ENCODE measurements at regions not wholly inside any gene's neighbourhood (a gene's known extent, or its start where the extent isn't known, plus 50 kb on each side); places are given as distances from the start of the nearest gene placed in this dataset.

DNA sequence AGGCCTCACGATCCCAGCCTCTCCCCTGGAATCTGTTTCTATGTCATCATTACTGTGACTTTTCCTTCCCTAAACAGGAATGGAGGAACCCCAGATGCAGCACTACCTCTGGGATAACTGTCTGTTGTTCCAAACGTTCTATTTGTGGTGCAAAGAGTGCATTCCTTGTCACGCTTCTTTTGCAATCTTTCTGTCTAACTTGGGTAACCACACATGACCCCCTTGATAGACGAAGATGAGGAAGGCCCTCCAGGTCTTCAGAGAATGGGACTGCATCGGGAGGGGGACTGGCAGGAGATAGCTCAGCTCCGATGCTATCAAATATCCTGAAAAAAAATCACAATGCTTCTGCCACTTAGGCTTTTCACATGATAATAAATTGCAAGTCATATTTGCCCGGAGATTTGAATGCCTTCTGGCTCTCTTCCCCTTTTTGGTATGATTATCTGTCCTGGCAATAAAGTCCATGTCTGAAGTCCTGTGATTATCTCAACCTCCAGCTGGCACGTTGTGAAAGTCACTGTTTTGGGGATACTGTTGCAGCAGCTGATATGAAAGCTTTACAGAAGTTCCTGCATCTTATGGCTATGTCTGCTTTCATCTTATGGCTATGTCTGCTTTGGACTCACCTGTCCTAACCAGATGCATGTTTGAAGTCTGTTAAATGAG is 148.7 kb upstream of the LMO4 start:
- Mint-ChIP-seq H3K4me3 (ENCODE audit: low read depth) (no peak overlapping the region), H3K9me3 (no peaks in the 10 kb centered on the region), H3K36me3 (ENCODE audit: low read depth) (no peaks in the 10 kb centered on the region), H3K27ac (no peak overlapping the region), H3K4me1 (ENCODE audit: low read depth) (no peaks in the 10 kb centered on the region), H3K27me3 (ENCODE audit: low read depth) (peaks cover 37% of the 10 kb centered on the region)
- intact Hi-C loops (cut with micrococcal nuclease): no loop called here
- DNase-seq (ENCODE audit: low spot score): no peak

DNA sequence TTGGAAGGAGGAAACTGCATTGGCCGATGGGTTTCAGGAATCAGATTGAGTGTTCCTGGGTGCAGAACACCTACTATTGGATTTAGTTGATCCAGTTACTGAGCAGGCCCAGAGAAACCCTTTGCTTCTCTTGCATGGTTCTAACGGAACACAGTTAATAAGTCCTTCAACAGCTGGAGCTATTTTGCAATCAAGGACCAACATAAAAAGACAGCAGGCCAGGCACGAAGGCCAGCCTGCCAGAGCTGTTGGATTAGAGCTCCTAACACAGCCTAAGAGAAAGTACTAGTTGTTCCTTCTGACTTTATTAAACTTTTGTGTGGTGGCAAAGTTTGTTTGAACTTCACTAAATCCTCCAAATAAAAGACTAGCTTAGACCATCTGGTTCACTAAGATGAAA is 148.0 kb upstream of the LMO4 start:
- H3K27me3 Mint-ChIP-seq (ENCODE audit: low read depth): peaks cover 38% of the 10 kb centered on the region
- intact Hi-C loops (cut with micrococcal nuclease): no loop called here
- H3K4me3 Mint-ChIP-seq (ENCODE audit: low read depth): no peak overlapping the region
- H3K9me3 Mint-ChIP-seq: no peaks in the 10 kb centered on the region
- H3K36me3 Mint-ChIP-seq (ENCODE audit: low read depth): no peaks in the 10 kb centered on the region
- no peaks in the 10 kb centered on the region for H3K4me1 Mint-ChIP-seq (ENCODE audit: low read depth)
- no peak for DNase-seq (ENCODE audit: low spot score)
- no peak overlapping the region for H3K27ac Mint-ChIP-seq

DNA sequence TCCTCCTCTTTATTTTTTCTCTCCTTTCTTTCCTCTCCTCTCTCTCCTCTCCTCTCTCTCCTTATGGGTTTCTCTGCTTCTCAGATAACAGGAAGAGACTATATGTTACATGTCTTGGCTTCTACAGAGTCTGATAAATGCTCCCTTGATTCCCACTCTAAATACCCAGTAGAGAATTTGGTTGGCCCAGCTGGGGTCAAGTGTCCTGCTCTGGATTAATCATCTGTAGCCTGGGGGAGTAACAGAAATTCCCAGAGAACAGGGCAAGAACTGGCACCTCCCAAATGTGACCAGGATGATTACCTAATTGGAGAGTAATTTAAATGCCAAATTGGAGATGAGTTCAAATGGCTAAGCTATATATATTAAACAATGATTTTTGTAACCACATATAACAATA is 146.1 kb upstream of the LMO4 start:
- H3K36me3 Mint-ChIP-seq (ENCODE audit: low read depth): no peaks in the 10 kb centered on the region
- no peak for DNase-seq (ENCODE audit: low spot score)
- peaks cover 38% of the 10 kb centered on the region for H3K27me3 Mint-ChIP-seq (ENCODE audit: low read depth)
- no peak overlapping the region for H3K4me3 Mint-ChIP-seq (ENCODE audit: low read depth)
- intact Hi-C loops (cut with micrococcal nuclease): no loop called here
- no peaks in the 10 kb centered on the region for H3K4me1 Mint-ChIP-seq (ENCODE audit: low read depth)
- no peak overlapping the region for H3K27ac Mint-ChIP-seq
- H3K9me3 Mint-ChIP-seq: no peaks in the 10 kb centered on the region

DNA sequence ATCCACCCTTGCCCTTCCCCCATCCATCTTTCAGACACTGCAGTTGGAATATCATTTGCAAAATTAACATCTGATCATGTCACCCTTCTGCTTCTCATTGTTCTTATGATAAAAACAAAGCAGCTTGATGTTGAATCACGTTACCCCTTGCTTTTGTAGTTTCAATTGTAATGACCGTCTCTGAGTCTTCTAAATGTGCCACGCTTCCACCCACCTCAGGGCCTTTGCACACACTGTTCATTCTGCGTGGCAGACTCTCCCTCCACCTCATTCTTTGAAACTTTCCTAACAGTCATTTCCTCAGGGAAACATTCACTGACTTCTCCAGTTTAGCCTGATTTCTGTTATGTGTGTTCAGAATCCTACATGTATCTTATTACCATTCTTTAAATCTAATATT is 143.6 kb upstream of the LMO4 start:
- Mint-ChIP-seq H3K9me3 (no peaks in the 10 kb centered on the region), H3K4me1 (ENCODE audit: low read depth) (no peaks in the 10 kb centered on the region), H3K4me3 (ENCODE audit: low read depth) (no peak overlapping the region), H3K27ac (no peak overlapping the region), H3K27me3 (ENCODE audit: low read depth) (peaks cover 27% of the 10 kb centered on the region), H3K36me3 (ENCODE audit: low read depth) (no peaks in the 10 kb centered on the region)
- intact Hi-C loops (cut with micrococcal nuclease): no loop called here
- DNase-seq (ENCODE audit: low spot score): no peak

DNA sequence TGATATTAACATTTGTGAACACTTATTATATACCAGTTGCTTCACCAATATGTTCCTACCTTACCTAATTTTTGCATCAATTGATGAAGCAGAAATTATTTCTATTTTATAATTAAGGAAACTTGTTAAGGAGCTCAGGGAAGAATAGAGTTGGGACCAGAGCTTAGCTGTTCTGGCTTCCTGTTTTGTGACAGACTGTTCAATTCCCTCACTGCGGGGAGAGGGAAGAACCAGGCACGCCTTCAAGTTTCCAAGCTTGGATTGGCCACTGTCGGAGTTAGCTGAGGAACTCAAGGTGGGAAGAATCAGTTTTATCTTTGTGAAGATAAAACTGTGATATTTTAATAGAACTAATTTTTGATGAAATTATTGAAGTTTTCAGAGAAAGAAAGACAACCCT is 142.3 kb upstream of the LMO4 start:
- no peak overlapping the region for H3K4me3 Mint-ChIP-seq (ENCODE audit: low read depth)
- H3K36me3 Mint-ChIP-seq (ENCODE audit: low read depth): no peaks in the 10 kb centered on the region
- H3K9me3 Mint-ChIP-seq: no peaks in the 10 kb centered on the region
- no peak for DNase-seq (ENCODE audit: low spot score)
- intact Hi-C loops (cut with micrococcal nuclease): no loop called here
- H3K27ac Mint-ChIP-seq: no peak overlapping the region
- no peaks in the 10 kb centered on the region for H3K4me1 Mint-ChIP-seq (ENCODE audit: low read depth)
- peaks cover 27% of the 10 kb centered on the region for H3K27me3 Mint-ChIP-seq (ENCODE audit: low read depth)

DNA sequence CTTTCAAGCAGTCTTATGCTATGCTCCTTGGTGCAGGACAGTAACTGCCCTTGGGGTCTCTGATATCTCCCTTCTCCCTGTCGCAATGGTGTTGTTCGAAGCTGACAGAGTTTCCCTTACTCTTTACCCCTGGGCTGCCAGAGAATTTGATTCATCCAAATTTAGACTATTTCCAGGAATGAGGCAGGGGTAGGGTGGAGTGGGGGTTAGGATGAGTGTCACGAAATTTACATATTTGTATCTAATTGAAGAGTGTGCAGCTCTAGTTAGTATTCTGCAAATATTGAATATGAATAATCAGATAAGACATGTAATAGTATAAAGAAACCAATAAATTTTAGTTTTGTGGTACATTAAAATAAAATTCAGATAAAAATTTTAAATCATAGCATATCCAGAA is 140.0 kb upstream of the LMO4 start:
- Mint-ChIP-seq H3K27me3 (ENCODE audit: low read depth) (peaks cover 22% of the 10 kb centered on the region), H3K36me3 (ENCODE audit: low read depth) (no peaks in the 10 kb centered on the region), H3K4me1 (ENCODE audit: low read depth) (no peaks in the 10 kb centered on the region), H3K27ac (no peak overlapping the region), H3K4me3 (ENCODE audit: low read depth) (no peak overlapping the region), H3K9me3 (no peaks in the 10 kb centered on the region)
- no peak for DNase-seq (ENCODE audit: low spot score)
- intact Hi-C loops (cut with micrococcal nuclease): no loop called here

DNA sequence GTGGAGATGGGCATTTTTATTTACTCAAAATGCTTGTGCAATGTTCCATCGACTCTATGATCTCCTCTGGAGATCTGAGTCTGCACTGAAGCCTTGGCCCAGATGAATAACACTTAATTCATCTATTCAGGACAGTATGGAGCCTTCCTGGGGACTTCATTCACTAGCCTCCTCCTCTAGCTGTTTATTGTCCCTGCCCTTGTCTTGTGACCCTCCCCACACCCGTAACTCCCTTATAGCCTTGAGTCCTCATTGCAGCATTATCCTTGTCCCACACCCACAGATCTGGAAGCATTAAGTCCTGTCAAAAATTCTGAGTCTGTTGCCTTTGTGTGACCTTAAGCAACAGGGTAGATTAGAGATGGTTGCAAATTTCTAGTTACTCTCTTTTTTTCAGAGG is 138.3 kb upstream of the LMO4 start:
- intact Hi-C loops (cut with micrococcal nuclease): no loop called here
- Mint-ChIP-seq H3K27ac (no peak overlapping the region), H3K4me3 (ENCODE audit: low read depth) (no peak overlapping the region), H3K4me1 (ENCODE audit: low read depth) (no peaks in the 10 kb centered on the region), H3K36me3 (ENCODE audit: low read depth) (no peaks in the 10 kb centered on the region), H3K9me3 (peaks cover 4% of the 10 kb centered on the region), H3K27me3 (ENCODE audit: low read depth) (peaks cover 23% of the 10 kb centered on the region)
- no peak for DNase-seq (ENCODE audit: low spot score)

DNA sequence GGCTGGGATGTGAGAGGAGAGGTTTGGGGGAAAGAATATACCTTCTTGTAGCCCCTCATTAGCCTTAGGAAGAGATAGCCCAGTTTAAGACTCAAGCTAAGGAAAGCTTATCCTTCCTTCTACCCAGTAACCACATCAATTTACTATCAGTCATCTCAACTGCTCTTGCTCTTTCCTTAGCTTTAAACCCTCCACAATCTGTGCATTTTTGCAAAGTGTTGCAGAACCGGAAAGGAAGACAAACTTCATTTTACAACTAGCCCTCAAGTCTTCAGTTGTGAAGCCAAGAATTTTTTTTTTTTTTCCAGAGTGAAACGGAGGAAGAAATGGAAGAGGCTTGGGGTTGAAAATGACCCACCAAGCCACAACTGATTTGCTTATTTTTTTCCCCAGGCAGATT is 137.0 kb upstream of the LMO4 start:
- Mint-ChIP-seq H3K9me3 (peaks cover 4% of the 10 kb centered on the region), H3K4me3 (ENCODE audit: low read depth) (no peak overlapping the region), H3K36me3 (ENCODE audit: low read depth) (no peaks in the 10 kb centered on the region), H3K27ac (no peak overlapping the region), H3K27me3 (ENCODE audit: low read depth) (peaks cover 23% of the 10 kb centered on the region), H3K4me1 (ENCODE audit: low read depth) (no peaks in the 10 kb centered on the region)
- intact Hi-C loops (cut with micrococcal nuclease): no loop called here
- no peak for DNase-seq (ENCODE audit: low spot score)

DNA sequence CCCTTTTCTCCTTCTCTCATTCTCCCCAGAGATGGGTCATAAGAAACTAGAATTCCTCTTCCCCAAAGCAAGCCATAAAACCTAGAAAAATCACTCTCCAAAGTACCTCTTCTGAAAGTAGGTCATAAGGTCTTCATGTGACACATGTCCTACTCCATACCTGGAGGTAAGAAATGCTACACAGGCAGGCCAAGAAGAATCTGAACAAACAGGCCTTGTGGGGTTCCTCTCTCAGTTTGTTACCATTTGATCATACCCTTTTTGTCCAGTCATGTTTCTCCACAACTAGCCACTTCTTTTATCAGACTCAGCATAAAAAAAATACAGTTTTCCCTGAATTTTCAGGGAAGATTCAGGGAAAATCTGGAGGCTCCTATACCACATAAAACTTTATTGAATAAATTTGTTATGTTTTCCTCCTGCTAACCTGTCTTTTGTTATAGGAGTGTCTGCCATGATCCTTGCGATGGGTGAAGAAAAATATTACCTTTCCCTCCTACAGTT is 134.4 kb upstream of the LMO4 start:
- H3K27ac Mint-ChIP-seq: no peak overlapping the region
- peaks cover 4% of the 10 kb centered on the region for H3K4me1 Mint-ChIP-seq (ENCODE audit: low read depth)
- no peak overlapping the region for H3K4me3 Mint-ChIP-seq (ENCODE audit: low read depth)
- peaks cover 24% of the 10 kb centered on the region for H3K27me3 Mint-ChIP-seq (ENCODE audit: low read depth)
- H3K9me3 Mint-ChIP-seq: peaks cover 4% of the 10 kb centered on the region
- H3K36me3 Mint-ChIP-seq (ENCODE audit: low read depth): no peaks in the 10 kb centered on the region
- intact Hi-C loops (cut with micrococcal nuclease): no loop called here
- DNase-seq (ENCODE audit: low spot score): no peak

DNA sequence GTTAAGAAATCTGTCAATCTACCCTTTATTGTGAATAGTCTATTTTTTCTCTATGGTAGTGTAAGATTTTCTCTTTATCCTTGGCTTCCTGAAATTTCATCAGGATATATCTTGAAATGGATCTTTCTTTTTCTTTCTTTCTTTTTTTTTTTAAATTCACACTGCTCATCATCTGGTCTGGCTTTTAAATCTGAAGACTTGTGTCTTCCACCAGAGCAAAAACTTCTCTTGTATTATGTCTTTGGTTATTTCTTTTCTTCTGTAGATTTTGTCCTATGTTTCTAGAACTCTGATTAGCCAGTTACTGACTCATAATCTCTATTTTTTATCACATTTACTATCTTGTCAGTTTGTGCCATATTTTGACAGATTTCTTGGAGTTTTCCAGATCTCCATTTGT is 133.8 kb upstream of the LMO4 start:
- intact Hi-C loops (cut with micrococcal nuclease): no loop called here
- DNase-seq (ENCODE audit: low spot score): no peak
- H3K4me3 Mint-ChIP-seq (ENCODE audit: low read depth): no peak overlapping the region
- H3K27me3 Mint-ChIP-seq (ENCODE audit: low read depth): peaks cover 27% of the 10 kb centered on the region
- H3K36me3 Mint-ChIP-seq (ENCODE audit: low read depth): no peaks in the 10 kb centered on the region
- H3K9me3 Mint-ChIP-seq: peaks cover 4% of the 10 kb centered on the region
- no peak overlapping the region for H3K27ac Mint-ChIP-seq
- H3K4me1 Mint-ChIP-seq (ENCODE audit: low read depth): peaks cover 4% of the 10 kb centered on the region

DNA sequence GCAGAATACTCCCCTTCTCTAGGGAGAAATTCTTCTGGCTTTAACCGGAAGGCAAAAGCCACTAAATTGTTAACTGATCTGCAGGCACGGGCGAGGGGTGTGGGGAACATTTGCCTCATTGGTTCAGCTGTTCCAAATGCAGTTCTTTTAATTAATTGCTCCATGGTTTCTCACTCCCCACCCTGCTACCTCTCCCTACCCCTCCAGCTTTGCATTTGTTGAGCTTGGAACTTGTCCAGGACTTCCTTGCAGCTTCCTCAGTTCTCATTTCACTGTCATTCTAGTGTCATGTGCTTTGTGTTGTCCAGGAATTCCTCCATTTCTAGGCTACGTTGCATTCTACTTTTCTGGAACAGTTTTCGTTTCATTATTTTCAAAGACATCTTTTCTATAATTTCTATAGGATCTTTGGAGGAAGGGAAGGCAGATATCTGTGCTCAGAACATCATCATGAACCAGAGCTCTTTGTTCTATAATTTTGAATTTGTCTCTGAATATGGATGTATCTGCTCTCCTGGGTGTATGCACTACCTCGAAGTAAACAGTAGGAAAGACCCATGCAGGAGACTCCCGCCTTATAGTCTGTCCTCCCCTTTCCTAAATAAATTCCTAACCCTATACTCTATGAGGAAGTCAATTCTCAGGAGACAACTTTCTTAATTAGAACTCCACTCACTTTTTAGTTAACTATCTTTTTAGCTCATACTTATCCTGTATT is 132.4 kb upstream of the LMO4 start:
- Mint-ChIP-seq H3K27me3 (ENCODE audit: low read depth) (peaks cover 26% of the 10 kb centered on the region), H3K9me3 (peaks cover 4% of the 10 kb centered on the region), H3K4me1 (ENCODE audit: low read depth) (peaks cover 4% of the 10 kb centered on the region), H3K27ac (no peak overlapping the region), H3K36me3 (ENCODE audit: low read depth) (no peaks in the 10 kb centered on the region), H3K4me3 (ENCODE audit: low read depth) (no peak overlapping the region)
- DNase-seq (ENCODE audit: low spot score): no peak
- intact Hi-C loops (cut with micrococcal nuclease): no loop called here

DNA sequence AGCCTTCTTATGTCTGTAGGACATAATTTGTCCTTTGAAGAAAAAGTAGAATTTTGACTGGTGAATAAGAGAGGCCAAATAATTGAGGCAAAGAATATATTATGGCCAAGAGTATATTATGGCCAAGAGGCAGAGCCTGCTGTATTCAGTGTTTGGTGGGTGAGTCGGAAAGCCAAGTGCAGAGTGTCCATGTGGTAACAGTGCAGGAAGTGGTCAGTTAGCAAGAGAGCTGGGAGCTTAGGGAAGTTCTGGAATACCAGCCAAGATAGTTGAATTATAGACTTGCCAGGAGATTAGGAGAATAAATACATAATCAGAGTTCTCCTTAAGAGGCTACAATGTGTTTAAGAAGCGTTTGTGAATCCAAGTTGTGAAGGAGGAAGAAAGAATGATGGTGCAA is 131.5 kb upstream of the LMO4 start:
- H3K27ac Mint-ChIP-seq: no peak overlapping the region
- intact Hi-C loops (cut with micrococcal nuclease): no loop called here
- peaks cover 4% of the 10 kb centered on the region for H3K9me3 Mint-ChIP-seq
- H3K36me3 Mint-ChIP-seq (ENCODE audit: low read depth): no peaks in the 10 kb centered on the region
- H3K4me3 Mint-ChIP-seq (ENCODE audit: low read depth): no peak overlapping the region
- H3K27me3 Mint-ChIP-seq (ENCODE audit: low read depth): peaks cover 24% of the 10 kb centered on the region
- H3K4me1 Mint-ChIP-seq (ENCODE audit: low read depth): peaks cover 4% of the 10 kb centered on the region
- DNase-seq (ENCODE audit: low spot score): no peak

DNA sequence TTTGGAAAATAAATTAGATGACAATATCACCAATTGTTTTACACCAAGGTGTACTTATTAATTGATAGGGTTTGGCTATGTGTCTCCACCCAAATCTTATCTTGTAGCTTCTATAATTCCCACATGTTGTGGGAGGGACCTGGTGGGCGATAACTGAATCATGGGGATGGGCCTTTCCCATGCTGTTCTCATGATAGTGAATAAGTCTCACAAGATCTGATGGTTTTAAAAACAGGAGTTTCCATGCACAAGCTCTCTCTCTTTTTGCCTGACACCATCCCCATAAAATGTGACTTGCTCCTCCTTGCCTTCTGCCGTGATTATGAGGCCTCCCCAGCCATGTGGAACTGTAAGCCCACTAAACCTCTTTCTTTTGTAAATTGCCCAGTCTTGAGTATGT is 131.0 kb upstream of the LMO4 start:
- no peak overlapping the region for H3K27ac Mint-ChIP-seq
- peaks cover 23% of the 10 kb centered on the region for H3K27me3 Mint-ChIP-seq (ENCODE audit: low read depth)
- intact Hi-C loops (cut with micrococcal nuclease): no loop called here
- no peaks in the 10 kb centered on the region for H3K36me3 Mint-ChIP-seq (ENCODE audit: low read depth)
- H3K9me3 Mint-ChIP-seq: peaks cover 4% of the 10 kb centered on the region
- peaks cover 9% of the 10 kb centered on the region for H3K4me1 Mint-ChIP-seq (ENCODE audit: low read depth)
- no peak for DNase-seq (ENCODE audit: low spot score)
- H3K4me3 Mint-ChIP-seq (ENCODE audit: low read depth): no peak overlapping the region
